OCI-M1 (cell line): ENCODE measurements at regions not wholly inside any gene's neighbourhood (a gene's known extent, or its start where the extent isn't known, plus 50 kb on each side); places are given as distances from the start of the nearest gene placed in this dataset.

ENCODE experiments used
- DNase-seq: peaks from one replicate; lab custom pipeline; 2025; lab: John Stamatoyannopoulos, UW

- DNase-seq: no peak
Measured at GRCh38 chr3:83740504-83740903, 1218.3 kb upstream of the CADM2 start.

- no peak for DNase-seq
Measured at GRCh38 chr3:83765956-83766355, 1192.8 kb upstream of the CADM2 start.

GRCh38 chr3:83769791-83770663 is 1188.8 kb upstream of the CADM2 start:
- DNase-seq: no peak

DNA sequence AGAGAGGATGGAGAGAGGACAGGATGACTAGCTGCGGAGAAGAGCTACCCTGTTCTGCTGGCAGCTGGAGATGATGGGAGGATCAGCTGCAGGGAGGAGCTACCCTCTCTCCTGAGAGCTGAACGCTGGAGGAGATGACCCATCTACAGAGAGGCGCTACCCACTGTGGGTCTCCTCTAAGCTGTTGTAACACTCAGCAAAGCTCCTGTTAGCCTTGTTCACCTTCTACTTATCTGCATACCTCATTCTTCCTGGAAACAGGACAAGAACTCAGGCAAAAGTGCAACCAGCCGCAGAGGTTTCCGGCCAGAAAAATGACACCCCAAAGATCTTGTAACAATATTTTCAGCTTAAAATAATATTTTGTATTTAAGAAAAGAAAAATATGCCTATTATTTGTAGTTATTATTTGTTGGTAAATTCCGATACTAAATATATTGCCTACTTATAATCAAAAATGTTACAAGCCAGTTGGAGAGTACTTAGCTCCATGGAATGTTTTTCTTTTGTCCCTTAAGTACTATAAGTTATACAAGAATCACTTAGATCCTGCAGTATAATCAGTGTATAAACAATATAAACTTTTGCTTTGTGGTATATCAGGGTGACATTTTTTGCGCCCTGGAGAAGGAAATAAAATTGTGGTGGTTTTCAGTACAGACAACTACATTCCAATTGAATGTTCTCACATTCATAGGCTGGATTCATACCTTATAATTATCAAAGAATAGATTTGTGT is 1188.0 kb upstream of the CADM2 start:
- no peak for DNase-seq

- no peak for DNase-seq
Measured at GRCh38 chr3:83802801-83803200, 1156.0 kb upstream of the CADM2 start.

- DNase-seq: no peak
Measured at GRCh38 chr3:83807511-83807910, 1151.3 kb upstream of the CADM2 start.

GRCh38 chr3:83813176-83813575 is 1145.6 kb upstream of the CADM2 start:
- DNase-seq: no peak

GRCh38 chr3:83816653-83817052 is 1142.1 kb upstream of the CADM2 start:
- DNase-seq: no peak

GRCh38 chr3:83821506-83821905 is 1137.3 kb upstream of the CADM2 start:
- DNase-seq: no peak

- no peak for DNase-seq
Measured at GRCh38 chr3:83823095-83823494, 1135.7 kb upstream of the CADM2 start.

- no peak for DNase-seq
Measured at GRCh38 chr3:83835040-83835439, 1123.7 kb upstream of the CADM2 start.

- no peak for DNase-seq
Measured at GRCh38 chr3:83842511-83842910, 1116.3 kb upstream of the CADM2 start.

DNA sequence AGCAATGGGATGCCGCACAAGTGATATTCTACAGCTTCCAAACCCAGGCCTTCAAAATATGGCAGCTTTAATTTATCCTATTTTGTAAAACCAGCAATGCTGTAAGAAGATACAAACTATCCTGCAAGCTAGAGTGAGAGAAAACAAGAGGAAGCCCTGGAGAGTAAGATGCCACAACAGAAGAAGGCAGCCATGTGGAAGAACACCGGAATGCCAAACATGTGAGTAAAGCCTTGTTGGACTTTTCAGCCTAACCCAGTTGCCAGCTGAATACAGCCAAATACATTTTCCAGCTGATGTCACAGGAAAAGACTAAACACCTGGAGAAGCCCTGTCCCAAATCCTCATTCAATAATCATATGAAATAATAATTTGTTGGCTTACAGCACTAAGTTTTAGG is 1115.1 kb upstream of the CADM2 start:
- DNase-seq: no peak

GRCh38 chr3:83849106-83849730 is 1109.6 kb upstream of the CADM2 start:
- DNase-seq: no peak

- no peak for DNase-seq
Measured at GRCh38 chr3:83863380-83863779, 1095.4 kb upstream of the CADM2 start.

- no peak for DNase-seq
Measured at GRCh38 chr3:83868909-83869567, 1089.8 kb upstream of the CADM2 start.

DNA sequence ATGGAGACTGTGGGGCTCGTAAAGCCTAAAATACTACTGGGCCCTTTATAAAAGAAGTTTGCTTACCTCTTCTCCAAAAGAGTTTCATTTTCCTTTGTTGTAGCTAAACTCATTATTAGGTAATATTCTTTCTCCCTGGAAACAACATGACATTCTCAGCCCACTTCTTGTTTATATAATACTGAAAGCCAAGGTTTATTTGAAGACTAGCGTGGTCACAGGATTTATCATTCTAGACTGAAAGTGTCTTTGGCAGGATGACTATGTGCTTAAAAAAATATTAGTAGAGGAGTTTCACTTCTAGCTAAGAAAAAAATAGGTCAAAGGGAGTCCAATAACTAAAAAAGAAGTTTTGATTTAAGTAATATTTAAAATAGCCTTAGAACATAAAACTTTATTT is 1085.2 kb upstream of the CADM2 start:
- DNase-seq: no peak

GRCh38 chr3:83877910-83878309 is 1080.9 kb upstream of the CADM2 start:
- no peak for DNase-seq

DNA sequence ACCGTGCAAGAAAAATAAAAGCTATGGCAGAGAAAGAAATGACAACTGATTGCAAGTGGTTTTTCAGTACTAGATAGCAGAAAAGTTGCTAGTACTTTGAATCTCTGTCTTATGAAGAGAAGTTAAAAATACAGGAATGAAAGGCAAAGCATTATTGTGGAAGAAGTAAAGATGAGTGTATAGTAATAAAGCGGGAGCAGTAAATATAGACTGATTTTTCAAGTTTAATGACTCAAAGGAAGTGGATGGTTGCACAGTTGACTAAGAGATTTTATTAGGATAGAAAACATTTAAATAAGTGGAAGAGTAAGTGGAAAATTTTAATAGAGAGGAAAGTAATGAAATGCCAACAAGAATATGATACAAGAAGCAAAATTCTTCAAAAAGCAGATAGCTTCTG is 1076.1 kb upstream of the CADM2 start:
- DNase-seq: no peak

DNA sequence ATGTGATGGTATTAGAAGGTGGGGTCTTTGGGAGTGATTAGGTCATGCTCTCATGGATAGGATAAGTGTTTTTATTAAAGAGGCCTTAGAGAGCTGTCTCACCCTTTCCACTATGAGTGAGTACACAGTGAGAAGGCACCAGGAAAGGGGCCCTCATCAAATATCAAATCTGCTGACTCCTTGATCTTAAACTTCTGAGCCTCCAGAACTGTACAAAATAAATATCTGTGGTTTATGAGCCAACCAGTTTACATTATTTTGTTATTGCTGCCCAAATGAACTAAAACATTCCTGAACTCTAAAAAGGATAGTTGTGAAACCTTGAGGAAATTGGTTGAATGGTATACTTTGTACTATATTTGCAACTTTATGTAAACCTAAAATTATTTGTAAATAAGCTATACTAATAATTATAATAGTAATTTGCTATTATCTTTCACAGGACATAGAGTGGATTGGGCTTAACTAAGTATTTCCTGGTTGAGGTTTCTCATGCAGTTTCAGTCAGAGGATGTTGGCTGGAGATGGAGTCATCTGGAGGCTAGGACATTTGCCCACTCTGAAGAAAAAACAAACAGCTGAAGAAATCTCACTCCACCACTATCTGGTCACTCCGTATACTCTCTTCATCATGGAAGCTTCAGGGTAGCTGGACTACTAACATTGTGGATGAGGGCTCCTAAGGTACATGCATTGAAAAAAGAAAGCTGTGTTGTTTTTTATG is 1068.6 kb upstream of the CADM2 start:
- DNase-seq: no peak

GRCh38 chr3:83890763-83891135 is 1068.0 kb upstream of the CADM2 start:
- DNase-seq: no peak

GRCh38 chr3:83894223-83894622 is 1064.6 kb upstream of the CADM2 start:
- no peak for DNase-seq
